Neuronal stem cell (in vitro differentiated cells): ENCODE measurements at regions not wholly inside any gene's neighbourhood (a gene's known extent, or its start where the extent isn't known, plus 50 kb on each side); places are given as distances from the start of the nearest gene placed in this dataset.

ENCODE experiments used
- DNase-seq: peaks from one replicate; pipeline ENCODE4 v3.0.0-alpha.2; 2013; ENCODE audit warnings: low spot score
- H2AFZ ChIP-seq: one replicate; pipeline ENCODE4 v1.6.1; 2013; ENCODE audit warnings: mild to moderate bottlenecking, low read length, inconsistent platforms
- H2AK5ac ChIP-seq: 2 replicates; pipeline ENCODE4 v1.6.1; 2013; ENCODE audit warnings: low read depth, mild to moderate bottlenecking, inconsistent platforms, low read length, moderate library complexity, mixed read lengths
- H2BK120ac ChIP-seq: 2 replicates; pipeline ENCODE4 v1.6.1; 2013; ENCODE audit warnings: low read depth, mild to moderate bottlenecking, inconsistent platforms, low read length, moderate library complexity, mixed read lengths
- H2BK12ac ChIP-seq: one replicate; pipeline ENCODE4 v1.6.1; 2013; ENCODE audit warnings: low read length, inconsistent platforms
- H2BK15ac ChIP-seq: 2 replicates; pipeline ENCODE4 v1.6.1; 2013; ENCODE audit warnings: mild to moderate bottlenecking, low read length, inconsistent platforms, mixed read lengths
- H2BK5ac ChIP-seq: one replicate; pipeline ENCODE4 v1.6.1; 2013; ENCODE audit warnings: inconsistent platforms, mild to moderate bottlenecking, low read length, moderate library complexity
- H3K14ac ChIP-seq: one replicate; pipeline ENCODE4 v1.6.1; 2013; ENCODE audit warnings: low read length, inconsistent platforms
- H3K18ac ChIP-seq: 2 replicates; pipeline ENCODE4 v1.6.1; 2013; ENCODE audit warnings: low read length, inconsistent platforms
- H3K23ac ChIP-seq: 2 replicates; pipeline ENCODE4 v1.6.1; 2013; ENCODE audit warnings: low read depth, mild to moderate bottlenecking, mixed read lengths, low read length, inconsistent platforms; ENCODE audit not compliant: poor library complexity
- H3K27ac ChIP-seq: replicated peaks from 3 replicates; pipeline ENCODE4 v1.5.1; 2013; ENCODE audit warnings: low read length, inconsistent platforms
- H3K27me3 ChIP-seq, 3 experiments: 2 replicates each; pipeline ENCODE4 v1.6.1; 2013; ENCODE audit warnings: low read length in 3 of 3, mild to moderate bottlenecking in 2 of 3, inconsistent platforms in 1 of 3, low read depth in 1 of 3, mixed read lengths in 1 of 3, moderate library complexity in 1 of 3; ENCODE audit not compliant: control insufficient read depth in 3 of 3, insufficient read depth in 3 of 3
- H3K36me3 ChIP-seq, 2 donors: replicated peaks in 1 of 2; 2 replicates each; pipeline ENCODE4 v1.6.1; 2013; ENCODE audit warnings: low read length in 2 of 2; ENCODE audit not compliant: control insufficient read depth in 2 of 2, insufficient read depth in 2 of 2
- H3K4ac ChIP-seq: 2 replicates; pipeline ENCODE4 v1.6.1; 2013; ENCODE audit warnings: inconsistent platforms, mild to moderate bottlenecking, low read length, moderate library complexity
- H3K4me1 ChIP-seq, 2 donors: 1 replicate in 1 of 2; 2 replicates in 1 of 2; pipeline ENCODE4 v1.6.1; 2013; ENCODE audit warnings: low read length in 2 of 2, low read depth in 1 of 2; ENCODE audit not compliant: control insufficient read depth in 2 of 2, insufficient read depth in 1 of 2
- H3K4me2 ChIP-seq: one replicate; pipeline ENCODE4 v1.6.1; 2013; ENCODE audit warnings: mild to moderate bottlenecking, low read length, inconsistent platforms; ENCODE audit not compliant: insufficient read depth, poor library complexity, severe bottlenecking
- H3K4me3 ChIP-seq, 2 donors: 2 replicates each; pipeline ENCODE4 v1.5.1; 2013; ENCODE audit warnings: low read length in 2 of 2, mild to moderate bottlenecking in 2 of 2, inconsistent platforms in 1 of 2, moderate library complexity in 1 of 2
- H3K79me1 ChIP-seq: one replicate; pipeline ENCODE4 v1.6.1; 2013; ENCODE audit warnings: low read depth, mild to moderate bottlenecking, inconsistent platforms, low read length, moderate library complexity
- H3K9ac ChIP-seq: one replicate; pipeline ENCODE4 v1.6.1; 2013; ENCODE audit warnings: mild to moderate bottlenecking, low read depth, low read length, inconsistent platforms; ENCODE audit not compliant: poor library complexity
- H3K9me3 ChIP-seq, 2 donors: replicated peaks in 1 of 2; 2 replicates each; pipeline versions ENCODE3 to v1.6.1; 2013; ENCODE audit warnings: low read length in 2 of 2, mild to moderate bottlenecking in 2 of 2, inconsistent platforms in 1 of 2, low read depth in 1 of 2, mixed read lengths in 1 of 2, moderate library complexity in 1 of 2; ENCODE audit not compliant: control insufficient read depth in 2 of 2, insufficient read depth in 1 of 2
- H4K8ac ChIP-seq: one replicate; pipeline ENCODE4 v1.6.1; 2013; ENCODE audit warnings: low read depth, mild to moderate bottlenecking, inconsistent platforms, low read length, moderate library complexity
- H4K91ac ChIP-seq: one replicate; pipeline ENCODE4 v1.6.1; 2013; ENCODE audit warnings: low read length, low read depth, mild to moderate bottlenecking, inconsistent platforms; ENCODE audit not compliant: poor library complexity
- WGBS, 2 donors: extraction: QIAGEN DNeasy Blood & Tissue Kit; methylation state at CpG; one replicate each; pipeline ENCODE4 v1.1.7; 2013; ENCODE audit warnings: missing lambda C conversion rate in 2 of 2, mixed read lengths in 1 of 2; ENCODE audit not compliant: insufficient read length in 2 of 2, insufficient replicate concordance in 1 of 2; ENCODE audit errors: extremely low coverage in 2 of 2; 5-methylcytosine and 5-hydroxymethylcytosine counted together

GRCh38 chr7:148489678-148490077 is 100.9 kb upstream of the C7orf33 start:
- H2BK5ac ChIP-seq: no peak overlapping the region
- H3K79me1 ChIP-seq: no peaks in the 10 kb centered on the region
- no peak for DNase-seq
- no peak overlapping the region for H2BK12ac ChIP-seq
- H3K9ac ChIP-seq: no peak overlapping the region
- H3K18ac ChIP-seq: no peak overlapping the region
- no peak overlapping the region for H3K27ac ChIP-seq
- H3K14ac ChIP-seq: no peak overlapping the region
- no peak overlapping the region for H4K8ac ChIP-seq
- H3K4me3 ChIP-seq: no peak overlapping the region
- no peak overlapping the region for H2AFZ ChIP-seq
- H2AK5ac ChIP-seq: no peak overlapping the region
- H3K36me3 ChIP-seq: no peaks in the 10 kb centered on the region
- H3K9me3 ChIP-seq: peaks cover 0 to 3% of the 10 kb centered on the region in 2 donors
- H2BK120ac ChIP-seq: no peak overlapping the region
- H3K27me3 ChIP-seq: peaks cover 0 to 4% (median 0%) of the 10 kb centered on the region in 3 experiments
- H3K4me1 ChIP-seq: no peaks in the 10 kb centered on the region
- no peak overlapping the region for H3K23ac ChIP-seq
- H4K91ac ChIP-seq: no peak overlapping the region
- no CpG with 5 or more reads among the region's 6 CpGs for WGBS, 2 donors
- H2BK15ac ChIP-seq: no peak overlapping the region
- no peak overlapping the region for H3K4me2 ChIP-seq
- no peak overlapping the region for H3K4ac ChIP-seq

- Histone ChIP-seq H3K14ac (no peak overlapping the region), H3K27ac (no peak overlapping the region), H3K79me1 (no peaks in the 10 kb centered on the region), H2BK5ac (no peak overlapping the region), H4K8ac (no peak overlapping the region), H2AK5ac (no peak overlapping the region), H3K23ac (no peak overlapping the region), H2BK12ac (no peak overlapping the region), H2BK120ac (no peak overlapping the region), H3K4me1 (peaks cover 0 to 4% of the 10 kb centered on the region in 2 donors), H4K91ac (no peak overlapping the region), H2BK15ac (no peak overlapping the region), H3K9me3 (peaks cover 0 to 3% of the 10 kb centered on the region in 2 donors), H3K4me3 (no peak overlapping the region), H3K4me2 (no peak overlapping the region), H3K27me3 (peaks cover 0 to 5% (median 0%) of the 10 kb centered on the region in 3 experiments), H3K9ac (no peak overlapping the region), H3K18ac (no peak overlapping the region), H2AFZ (no peak overlapping the region), H3K36me3 (no peaks in the 10 kb centered on the region), H3K4ac (no peak overlapping the region)
- DNase-seq: no peak
- WGBS, 2 donors: no CpG with 5 or more reads among the region's 3 CpGs
Observed at GRCh38 chr7:148492157-148492860, 98.3 kb upstream of the C7orf33 start.

GRCh38 chr7:148495605-148496004 is 95.0 kb upstream of the C7orf33 start:
- no peaks in the 10 kb centered on the region for H3K79me1 ChIP-seq

GRCh38 chr7:148500978-148501377 is 89.6 kb upstream of the C7orf33 start:
- H2BK15ac ChIP-seq: no peak overlapping the region
- no peak overlapping the region for H3K4me3 ChIP-seq
- peaks cover 2 to 5% of the 10 kb centered on the region in 2 donors for H3K4me1 ChIP-seq
- peaks cover 0 to 4% (median 0%) of the 10 kb centered on the region in 3 experiments for H3K27me3 ChIP-seq
- no peak overlapping the region for H2BK12ac ChIP-seq
- peak overlapping the region; percentile 77 for H2AFZ ChIP-seq
- no peak overlapping the region for H3K4me2 ChIP-seq
- no peak overlapping the region for H4K8ac ChIP-seq
- no peak overlapping the region for H3K18ac ChIP-seq
- no peak overlapping the region for H3K27ac ChIP-seq
- DNase-seq: no peak
- H3K4ac ChIP-seq: no peak overlapping the region
- no peaks in the 10 kb centered on the region for H3K36me3 ChIP-seq
- no peaks in the 10 kb centered on the region for H3K9me3 ChIP-seq
- H2BK120ac ChIP-seq: no peak overlapping the region
- no peaks in the 10 kb centered on the region for H3K79me1 ChIP-seq
- no peak overlapping the region for H3K23ac ChIP-seq
- WGBS, 2 donors: no CpG with 5 or more reads among the region's 9 CpGs
- no peak overlapping the region for H3K9ac ChIP-seq
- no peak overlapping the region for H2BK5ac ChIP-seq
- H2AK5ac ChIP-seq: no peak overlapping the region
- no peak overlapping the region for H3K14ac ChIP-seq
- no peak overlapping the region for H4K91ac ChIP-seq

More at GRCh38 chr7:148495605-148496004, 95.0 kb upstream of the C7orf33 start:
- peaks cover 0 to 5% of the 10 kb centered on the region in 2 donors for H3K4me1 ChIP-seq
- H3K27me3 ChIP-seq: peaks cover 0 to 8% (median 0%) of the 10 kb centered on the region in 3 experiments
- no peak overlapping the region for H2BK12ac ChIP-seq
- H4K91ac ChIP-seq: no peak overlapping the region
- H2AK5ac ChIP-seq: no peak overlapping the region
- H3K14ac ChIP-seq: no peak overlapping the region
- WGBS, 2 donors: no CpG with 5 or more reads among the region's 4 CpGs
- DNase-seq: no peak
- H4K8ac ChIP-seq: no peak overlapping the region
- no peak overlapping the region for H2BK120ac ChIP-seq
- H2BK15ac ChIP-seq: no peak overlapping the region
- no peak overlapping the region for H3K23ac ChIP-seq
- H3K18ac ChIP-seq: no peak overlapping the region
- H2AFZ ChIP-seq: no peak overlapping the region
- H3K36me3 ChIP-seq: no peaks in the 10 kb centered on the region
- H2BK5ac ChIP-seq: no peak overlapping the region
- no peak overlapping the region for H3K4me2 ChIP-seq
- no peak overlapping the region for H3K4ac ChIP-seq
- no peak overlapping the region for H3K27ac ChIP-seq
- H3K4me3 ChIP-seq: no peak overlapping the region
- H3K9ac ChIP-seq: no peak overlapping the region
- peaks cover 0 to 3% of the 10 kb centered on the region in 2 donors for H3K9me3 ChIP-seq
